HG03039 (cell line): ENCODE measurements at regions not wholly inside any gene's neighbourhood (a gene's known extent, or its start where the extent isn't known, plus 50 kb on each side); places are given as distances from the start of the nearest gene placed in this dataset.
"Not testable (repeated sequence)": the region's sequence is repeated elsewhere in the genome, so short reads cannot be mapped to it uniquely, and the experiment has no call there.

Source experiments
- ATAC-seq: cut with Tn5 transposase; IDR thresholded peaks from one replicate; pipeline ENCODE4 v1.9.1; 2021; ENCODE audit warnings: mild to moderate bottlenecking, moderate library complexity; ENCODE audit not compliant: unreplicated experiment

DNA sequence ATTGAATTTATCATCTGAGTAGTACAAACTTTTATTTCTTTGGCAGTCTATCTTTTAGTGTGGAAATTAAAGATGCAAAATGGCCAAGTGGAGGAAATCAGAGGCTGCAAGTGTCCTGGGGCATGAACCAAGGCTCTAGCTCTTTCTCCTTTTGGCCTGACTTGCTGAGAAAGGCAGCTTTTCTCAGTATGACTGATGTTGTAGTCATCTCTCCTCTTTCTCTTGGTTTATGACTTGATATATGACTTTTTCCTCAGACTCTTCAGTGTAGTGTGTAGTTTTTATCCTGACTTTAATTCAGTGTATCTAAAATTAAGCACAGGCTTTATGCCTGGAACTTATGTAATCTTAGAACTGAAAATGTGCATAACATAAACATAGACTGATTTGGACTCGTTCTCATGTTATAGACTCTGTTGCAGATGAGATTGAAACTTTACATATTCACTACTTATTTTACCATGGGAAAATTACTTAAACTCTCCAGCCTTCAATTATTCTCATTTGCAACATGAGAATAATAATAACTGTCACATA, 65.7 kb downstream of the SLITRK5 start:
- no peak for ATAC-seq

DNA sequence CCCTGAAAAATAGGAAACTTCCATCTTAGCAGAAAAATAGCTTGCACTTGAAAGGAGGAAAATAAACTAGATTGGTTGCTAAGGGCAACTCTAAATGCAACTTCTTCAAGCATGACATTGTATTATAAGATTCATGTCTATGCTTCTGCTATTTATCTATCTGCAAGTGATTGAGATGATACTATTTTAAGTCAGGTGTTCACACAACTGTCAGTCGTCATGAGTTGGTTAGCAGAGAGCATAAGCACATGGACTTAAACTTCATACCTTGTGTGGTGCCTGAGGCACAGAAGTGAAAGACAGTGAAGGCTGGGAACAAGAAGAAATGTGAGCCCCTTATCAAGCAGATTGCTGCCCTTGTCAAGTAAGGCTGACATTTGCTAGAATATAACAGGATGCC, 82.9 kb downstream of the SLITRK5 start:
- ATAC-seq: no peak

DNA sequence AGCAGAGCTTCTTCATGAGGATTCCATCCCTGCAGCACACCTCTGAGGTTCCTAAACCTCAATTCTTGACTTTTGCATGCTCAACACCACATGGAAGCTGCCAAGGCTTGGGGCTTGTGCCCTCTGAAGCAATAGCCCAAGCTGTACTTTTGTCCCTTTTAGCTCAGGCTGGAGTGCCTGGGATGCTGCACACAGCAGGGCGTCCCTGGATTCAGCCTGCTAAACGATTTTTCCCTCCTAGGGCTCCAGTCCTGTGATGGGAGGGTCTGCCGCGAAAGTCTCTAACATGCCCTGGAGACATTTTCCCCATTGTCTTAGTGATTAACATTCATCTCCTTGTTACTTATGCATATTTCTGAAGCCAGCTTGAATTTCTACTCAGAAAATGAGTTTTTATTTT, 98.3 kb downstream of the SLITRK5 start:
- no peak for ATAC-seq

DNA sequence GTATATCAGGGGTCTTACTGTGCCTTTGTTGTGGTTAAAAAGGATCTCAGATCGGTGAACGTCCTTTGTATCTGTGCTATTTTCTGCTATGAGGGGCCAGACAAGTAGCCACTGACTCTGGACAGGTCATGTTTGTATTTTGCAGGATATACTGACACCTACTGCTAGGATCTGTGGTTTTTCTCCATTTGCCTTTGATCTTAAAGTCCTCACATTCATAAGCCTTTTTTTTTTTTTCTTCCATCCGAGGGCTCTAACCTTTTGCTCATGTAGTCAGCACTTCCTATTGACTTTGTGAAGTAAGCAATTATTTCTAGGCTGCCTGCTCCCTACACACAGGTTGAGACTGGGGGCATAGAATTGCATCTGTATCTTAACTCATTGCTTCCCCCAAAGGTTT, 106.2 kb downstream of the SLITRK5 start:
- ATAC-seq: no peak

DNA sequence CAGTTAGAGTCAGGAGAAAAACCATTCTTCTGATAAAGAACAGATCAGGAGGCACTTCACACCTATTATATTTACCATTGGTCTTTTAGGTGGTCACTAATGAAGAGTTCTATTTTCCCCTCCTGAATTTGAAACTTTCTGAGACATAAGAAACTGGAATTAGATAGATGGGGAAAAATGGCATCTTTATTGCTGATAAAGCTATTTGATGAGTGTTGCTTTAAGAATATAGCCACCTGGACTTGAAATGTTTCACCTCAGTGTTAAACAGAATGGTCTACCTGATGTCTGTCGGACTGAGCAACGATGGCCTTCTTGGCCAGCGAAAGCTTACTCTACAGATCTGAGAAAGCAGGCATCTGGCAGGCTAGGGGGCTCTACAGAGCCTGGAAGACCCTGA, 107.0 kb downstream of the SLITRK5 start:
- ATAC-seq: no peak

DNA sequence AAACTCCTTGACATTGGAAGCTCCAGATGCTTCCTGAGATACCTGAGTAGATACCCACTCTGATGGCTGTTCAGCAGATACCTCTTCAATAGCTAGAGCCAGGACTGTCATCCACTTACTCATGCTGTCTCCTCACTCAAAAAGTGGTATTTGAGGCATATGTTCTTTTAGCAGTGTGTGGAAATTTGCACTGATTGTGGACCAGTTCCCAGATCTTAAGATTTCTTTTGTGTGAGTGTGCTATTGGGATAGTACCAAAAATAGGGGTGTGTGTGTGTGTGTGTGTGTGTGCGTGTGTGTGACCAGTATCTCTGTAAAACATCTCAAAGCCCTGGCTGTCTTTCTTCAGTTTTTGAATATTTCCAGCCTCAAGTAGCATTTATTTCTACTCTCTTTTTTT, 108.3 kb downstream of the SLITRK5 start:
- no peak for ATAC-seq

DNA sequence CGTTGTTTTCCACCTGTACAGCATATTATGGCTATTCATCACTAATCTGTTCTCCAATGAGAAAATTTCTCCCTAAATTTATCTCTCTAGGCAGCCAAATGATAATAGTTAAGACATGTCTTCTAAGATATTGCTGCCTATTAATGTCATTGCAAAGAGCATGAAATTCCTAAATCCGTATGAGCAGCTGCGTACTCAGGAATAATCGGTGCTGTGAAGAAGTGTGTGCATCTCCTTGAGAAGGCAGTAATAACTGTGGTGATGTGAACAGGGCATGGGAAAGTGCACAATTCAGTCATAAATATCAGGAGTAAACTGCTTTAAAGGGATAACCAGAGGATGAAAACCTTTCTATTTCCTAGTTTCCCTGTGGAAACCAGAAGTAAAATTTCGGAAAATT, 112.2 kb downstream of the SLITRK5 start:
- no peak for ATAC-seq

DNA sequence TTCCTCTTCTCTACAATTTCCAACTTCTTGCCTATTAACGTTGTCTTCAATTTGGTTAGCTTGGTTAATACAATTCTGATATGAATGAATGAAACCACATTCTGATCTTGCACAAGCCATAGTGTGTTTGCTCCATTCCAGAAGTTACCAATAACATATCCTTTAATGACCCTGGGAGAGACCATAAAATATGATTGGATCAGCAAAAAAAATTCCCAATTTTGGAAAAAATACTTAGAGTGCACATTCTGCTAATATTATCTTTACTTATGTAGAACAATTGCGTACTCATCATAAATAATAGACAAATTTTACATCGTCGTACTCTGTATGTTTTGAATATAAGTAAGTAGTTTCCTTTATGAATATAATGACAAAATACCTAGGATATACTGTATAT, 117.2 kb downstream of the SLITRK5 start:
- no peak for ATAC-seq

DNA sequence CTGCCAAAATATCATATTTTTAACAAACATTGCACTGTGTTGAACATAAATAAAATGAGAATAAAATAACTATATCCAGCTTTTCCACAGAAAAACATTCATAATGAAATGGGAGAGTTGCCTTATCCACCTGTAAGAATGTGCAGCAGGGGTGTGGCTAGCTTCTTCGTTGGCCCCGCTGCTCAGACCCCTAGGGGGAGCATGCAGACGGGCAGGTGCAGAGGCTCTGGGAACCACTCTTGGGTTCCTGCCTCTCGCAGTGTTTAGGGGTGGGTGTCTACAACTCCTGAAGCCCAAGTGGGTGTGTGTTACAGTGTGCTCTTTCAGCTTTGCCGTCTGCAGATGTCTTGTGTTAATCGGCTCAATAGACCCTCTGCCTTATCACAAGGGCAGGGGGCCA, 121.7 kb downstream of the SLITRK5 start:
- ATAC-seq: no peak

DNA sequence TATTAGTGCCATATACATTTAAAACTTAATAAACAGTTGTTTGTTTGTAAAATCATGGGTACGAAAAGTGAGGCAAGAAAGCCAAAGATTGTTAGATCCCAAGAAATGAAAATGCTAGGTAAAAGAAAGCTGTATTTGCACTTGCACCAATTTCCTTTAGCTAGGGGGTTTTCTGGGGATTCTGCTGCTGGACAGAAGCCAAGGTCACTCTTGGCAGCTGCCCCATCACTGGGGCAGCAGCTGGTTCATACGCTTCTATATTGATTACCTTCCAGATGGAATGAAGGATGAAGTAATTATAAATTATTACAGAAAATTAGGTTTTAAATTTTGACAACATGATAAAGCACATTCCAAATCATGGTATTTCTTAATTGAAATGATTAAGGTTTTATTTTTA, 127.4 kb downstream of the SLITRK5 start:
- ATAC-seq: no peak

DNA sequence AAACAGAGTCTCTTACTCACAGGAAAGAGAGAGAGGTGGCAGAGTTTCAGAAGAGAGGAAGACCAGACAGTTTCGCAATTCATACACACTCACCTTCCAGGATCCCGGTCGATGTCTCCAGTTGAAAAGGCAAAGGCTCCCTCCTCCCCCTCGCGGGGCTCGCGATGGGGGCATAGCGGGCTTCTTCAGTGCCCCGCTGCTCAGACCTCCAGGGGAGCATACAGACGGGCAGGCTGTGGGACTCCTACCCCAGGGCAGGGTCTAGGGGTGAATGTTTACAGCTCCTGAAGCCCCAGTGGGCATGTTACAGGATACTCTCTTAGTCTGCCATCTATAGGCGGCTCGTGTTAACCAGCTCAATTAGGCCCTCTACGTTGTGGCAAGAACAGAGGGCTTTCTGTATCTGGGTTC, 139.2 kb downstream of the SLITRK5 start:
- no peak for ATAC-seq

DNA sequence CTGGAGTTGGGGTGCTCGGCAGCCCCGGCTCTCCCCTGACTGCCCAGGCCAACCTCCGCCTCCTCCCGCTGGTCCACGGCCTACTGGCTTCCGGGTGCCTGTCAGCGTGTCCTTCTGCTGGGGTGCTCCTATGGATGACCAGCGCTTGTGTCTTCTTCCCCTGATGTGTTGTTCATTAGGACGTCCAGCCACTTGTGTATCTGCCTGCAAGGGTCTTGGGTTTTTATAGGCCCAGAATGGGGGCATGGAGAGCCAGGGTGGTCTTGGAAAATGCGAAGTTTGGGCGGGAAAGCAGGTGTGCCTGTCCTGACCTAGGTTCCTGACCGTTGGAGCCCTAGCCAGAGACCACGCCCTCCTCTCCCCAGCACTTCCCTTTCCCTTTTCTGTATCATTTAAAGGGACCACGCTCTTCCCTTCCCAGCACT, 139.8 kb downstream of the SLITRK5 start:
- no peak for ATAC-seq

DNA sequence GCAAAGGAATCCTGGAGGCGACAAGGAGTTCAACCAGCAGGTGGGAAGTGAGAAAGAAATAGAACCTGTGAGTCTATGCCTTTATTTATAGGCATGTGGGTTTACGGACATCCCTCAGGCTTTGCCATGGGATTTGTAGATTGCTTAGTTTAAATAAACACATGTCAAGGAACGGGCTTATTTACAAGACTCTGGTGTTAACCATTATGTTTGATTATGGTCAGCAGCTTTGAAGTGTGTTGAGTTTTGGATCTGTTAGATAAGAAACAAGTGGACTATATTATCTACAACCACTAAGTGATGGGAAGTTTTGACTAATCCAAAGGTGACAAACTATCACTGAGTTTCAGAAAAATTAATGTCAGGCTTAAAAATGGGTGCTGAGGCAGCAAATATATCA, 143.2 kb downstream of the SLITRK5 start:
- ATAC-seq: no peak

DNA sequence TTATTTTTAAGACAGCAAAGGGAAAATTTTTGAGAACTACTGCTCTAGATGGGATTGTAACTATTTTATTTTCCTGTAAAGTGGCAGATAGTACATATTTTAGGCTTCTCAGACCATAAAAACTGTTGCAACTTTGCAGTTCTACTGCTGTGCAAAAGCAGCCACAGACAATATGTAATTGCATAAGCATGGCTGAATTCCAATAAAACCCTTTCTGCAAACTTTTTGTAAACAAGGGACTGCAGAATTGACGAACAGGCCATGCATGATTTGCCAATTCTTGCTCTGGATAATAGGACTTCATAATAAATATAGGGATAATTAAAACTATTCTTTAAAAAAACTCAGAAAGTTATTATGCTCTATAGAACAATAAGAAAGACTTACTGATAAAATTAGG, 149.1 kb downstream of the SLITRK5 start:
- ATAC-seq: no peak

DNA sequence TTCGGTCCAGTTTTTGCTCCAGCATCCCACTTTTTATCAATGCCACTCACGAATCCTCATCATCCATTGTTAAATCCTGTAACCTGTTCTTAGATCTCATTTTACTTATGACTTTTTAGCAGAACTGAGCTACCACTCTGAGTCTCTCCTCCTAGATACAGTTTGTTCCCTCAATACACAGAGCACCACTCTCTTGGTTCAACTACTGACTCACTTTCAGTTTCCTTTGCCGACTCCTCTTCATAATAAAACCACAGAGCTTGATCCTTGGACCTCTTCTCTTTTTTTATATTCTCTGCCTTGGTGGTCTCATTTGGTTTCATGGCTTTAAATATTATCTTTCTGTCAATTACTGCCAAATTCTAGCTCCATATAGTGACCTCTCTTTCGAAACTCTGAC, 150.3 kb downstream of the SLITRK5 start:
- ATAC-seq: no peak

DNA sequence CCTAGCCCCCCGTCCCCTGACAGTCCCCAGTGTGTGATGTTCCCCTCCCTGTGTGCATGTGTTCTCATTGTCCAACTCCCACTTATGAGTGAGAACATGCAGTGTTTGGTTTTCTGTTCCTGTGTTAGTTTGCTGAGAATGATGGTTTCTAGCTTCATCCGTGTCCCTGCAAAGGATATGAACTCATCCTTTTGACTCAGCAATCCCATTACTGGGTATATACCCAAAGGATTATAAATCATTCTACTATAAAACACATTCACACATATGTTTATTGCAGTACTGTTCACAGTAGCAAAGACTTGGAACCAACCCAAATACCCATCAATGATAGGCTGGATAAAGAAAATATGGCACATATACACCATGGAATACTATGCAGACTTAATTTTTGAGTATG, 155.1 kb downstream of the SLITRK5 start:
- ATAC-seq: not testable (repeated sequence)

DNA sequence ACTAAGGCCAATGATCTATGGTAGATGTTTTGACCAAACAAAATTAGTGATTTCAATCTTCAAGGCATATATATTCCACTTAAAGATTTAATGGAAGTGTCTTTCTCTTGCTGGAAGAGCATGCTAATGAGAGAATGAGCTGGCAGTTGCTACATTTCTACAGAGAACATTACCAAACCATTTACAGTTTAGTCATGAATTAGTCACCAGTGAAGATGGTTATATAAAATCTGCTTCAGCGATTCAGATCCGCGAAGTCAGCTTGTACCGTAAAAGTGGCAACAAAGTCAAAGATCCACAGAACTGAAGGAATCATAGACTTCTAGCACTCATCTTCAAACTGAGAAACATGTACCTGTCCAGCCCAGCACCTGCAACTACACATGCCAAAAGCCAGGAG, 156.3 kb downstream of the SLITRK5 start:
- ATAC-seq: no peak

DNA sequence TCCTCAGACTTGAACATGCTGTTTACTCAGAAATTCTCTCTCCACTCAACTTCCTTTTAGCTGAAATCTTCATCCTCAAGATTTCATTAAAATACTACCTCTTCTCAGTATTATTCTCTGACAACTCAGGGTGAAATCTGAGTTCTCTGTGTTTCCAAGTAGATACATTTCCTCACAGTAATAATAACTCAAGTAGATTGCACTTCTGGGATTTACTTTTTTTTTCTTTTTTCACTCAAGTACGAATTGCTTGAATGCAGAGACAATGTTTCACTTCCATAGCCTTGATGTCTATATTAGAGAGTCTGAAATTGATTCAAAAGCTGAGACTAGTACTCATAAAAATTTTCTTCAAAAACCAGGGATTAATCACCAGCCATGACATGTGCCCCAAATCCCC, 166.4 kb downstream of the SLITRK5 start:
- no peak for ATAC-seq

DNA sequence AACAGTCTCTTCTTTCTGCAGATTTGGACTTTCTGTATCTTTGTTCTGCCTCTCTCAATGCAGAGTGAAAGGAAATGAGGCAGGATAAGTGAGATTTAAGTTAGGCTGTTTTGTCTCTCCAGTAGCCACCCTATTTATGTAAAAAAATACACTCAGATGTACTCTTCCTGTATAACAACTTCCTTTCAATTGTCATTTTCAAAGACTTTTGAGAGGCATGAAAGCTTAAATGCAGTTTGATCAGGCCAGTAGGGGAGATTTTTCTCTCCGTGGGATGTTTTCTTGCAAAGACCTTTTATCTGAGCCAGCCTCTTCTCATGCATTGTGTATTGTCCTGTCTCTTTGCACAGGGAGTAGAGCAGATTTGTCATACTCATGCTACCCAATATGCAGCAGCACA, 166.8 kb downstream of the SLITRK5 start:
- ATAC-seq: no peak

DNA sequence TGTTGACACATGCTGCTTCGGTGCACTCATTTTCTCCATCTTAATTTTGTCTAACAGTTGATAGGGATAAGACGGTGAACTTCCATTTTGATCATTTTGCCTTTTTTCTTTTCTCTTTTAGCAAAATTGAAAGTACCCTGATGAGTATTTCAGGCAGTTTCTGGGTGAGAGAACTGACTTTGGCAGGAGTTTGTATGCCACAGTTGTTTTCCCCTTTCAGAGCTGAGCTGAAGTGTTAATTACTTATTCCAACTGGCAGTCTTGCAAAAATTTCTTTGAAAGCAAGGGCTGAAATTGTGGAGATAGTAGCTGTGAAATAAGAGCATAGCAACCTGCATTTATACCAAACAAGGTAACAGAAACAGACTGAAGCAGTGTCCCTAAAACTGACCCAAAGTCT, 180.2 kb downstream of the SLITRK5 start:
- no peak for ATAC-seq

DNA sequence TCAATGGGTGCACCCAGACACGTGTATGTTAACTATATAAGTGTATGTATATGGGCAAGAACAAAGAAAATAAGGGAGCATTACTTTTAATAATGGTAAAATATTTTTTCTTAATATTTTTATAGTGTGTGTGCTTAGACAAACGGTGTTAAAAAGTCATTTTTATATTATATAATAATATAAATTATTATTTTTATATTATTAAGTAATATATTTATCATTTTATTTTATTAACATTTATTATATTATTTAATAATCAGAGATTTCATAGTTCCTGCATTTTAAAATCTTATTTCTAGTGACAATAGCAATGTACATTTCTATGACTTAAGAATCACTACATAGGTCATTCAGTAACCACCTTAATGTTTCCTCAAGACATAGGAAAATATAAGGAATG, 184.4 kb downstream of the SLITRK5 start:
- no peak for ATAC-seq

DNA sequence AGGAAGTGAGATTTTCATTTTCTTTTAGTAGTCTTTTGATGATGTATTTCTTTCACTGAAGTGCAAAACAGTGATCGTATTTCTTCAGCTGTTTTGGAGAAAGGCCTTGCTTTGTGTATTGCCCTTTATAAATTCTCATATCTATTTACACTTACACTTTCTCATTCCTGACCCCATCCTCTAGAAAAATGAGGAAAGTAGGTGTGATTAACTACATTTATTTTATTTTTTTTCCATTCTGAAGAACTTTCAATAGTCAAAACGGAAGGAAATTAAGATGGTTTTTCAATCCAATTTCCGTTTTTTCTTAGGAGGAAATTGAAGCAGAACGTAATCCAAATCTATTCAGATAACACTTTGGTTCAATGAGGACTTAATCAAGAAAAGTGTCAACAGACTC, 188.1 kb downstream of the SLITRK5 start:
- no peak for ATAC-seq

DNA sequence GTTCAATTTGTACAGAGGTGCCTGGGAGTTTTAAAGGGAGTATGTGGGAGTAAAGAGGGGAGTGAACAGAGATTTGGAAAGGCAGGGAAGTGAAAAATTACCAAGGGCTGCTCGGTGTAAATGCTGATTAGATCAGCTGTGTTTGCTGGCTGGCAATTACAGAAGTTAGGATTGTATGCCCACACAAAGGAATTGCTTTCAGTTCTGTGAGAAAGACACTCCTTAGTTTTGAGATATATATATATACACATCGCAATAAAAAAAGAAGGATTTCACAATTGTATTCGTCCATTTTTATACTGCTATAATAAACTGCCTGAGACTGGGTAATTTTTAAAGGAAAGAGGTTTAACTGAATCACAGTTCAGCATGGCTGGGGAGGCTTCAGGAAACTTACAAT, 196.3 kb downstream of the SLITRK5 start:
- no peak for ATAC-seq

DNA sequence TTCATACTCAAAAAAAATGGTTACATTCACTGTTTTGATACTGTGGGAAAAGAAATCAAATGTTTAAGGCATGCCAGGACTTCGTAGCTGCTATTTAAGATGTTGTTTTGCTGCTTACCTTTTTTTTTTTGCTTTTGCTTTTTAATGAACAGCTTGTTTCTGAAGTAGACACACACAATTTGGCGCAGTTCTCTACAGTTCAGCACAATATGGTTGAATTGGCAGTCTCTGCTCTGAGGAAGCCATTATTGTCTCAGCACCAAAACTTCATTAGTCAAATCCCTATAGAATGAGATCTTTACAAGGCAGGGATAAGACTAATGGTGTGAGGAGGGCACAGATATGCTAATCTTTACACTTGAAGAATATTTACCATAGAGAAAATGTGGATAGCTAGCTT, 197.6 kb downstream of the SLITRK5 start:
- ATAC-seq: no peak
